HFFc6 (cell line): ENCODE measurements at regions not wholly inside any gene's neighbourhood (a gene's known extent, or its start where the extent isn't known, plus 50 kb on each side); places are given as distances from the start of the nearest gene placed in this dataset.

Source experiments
- DNase-seq: peaks from one replicate; pipeline ENCODE4 v3.0.0-alpha.2; 2018
- H3K27ac Mint-ChIP-seq: 2 replicates; pipeline ENCODE4 v1.8.0; 2020; ENCODE audit warnings: mild to moderate bottlenecking, mixed read lengths
- H3K27me3 Mint-ChIP-seq: 2 replicates; pipeline ENCODE4 v1.8.0; 2021; ENCODE audit warnings: mild to moderate bottlenecking, moderate library complexity, mixed read lengths; ENCODE audit not compliant: insufficient read depth
- H3K36me3 Mint-ChIP-seq: 2 replicates; pipeline ENCODE4 v1.8.0; 2021; ENCODE audit warnings: low read depth, mixed read lengths
- H3K4me1 Mint-ChIP-seq: 2 replicates; pipeline ENCODE4 v1.8.0; 2020; ENCODE audit warnings: low read depth, mixed read lengths
- H3K4me3 Mint-ChIP-seq: 2 replicates; pipeline ENCODE4 v1.8.0; 2020; ENCODE audit warnings: mild to moderate bottlenecking, moderate library complexity, mixed read lengths
- H3K9me3 Mint-ChIP-seq: 2 replicates; pipeline ENCODE4 v1.8.0; 2020; ENCODE audit warnings: mild to moderate bottlenecking, mixed read lengths
- TF ChIP-seq, protein P1 (sequence below): fragments of 200-600 bp; sonication (generic); IDR thresholded peaks from 2 replicates; pipeline ENCODE4 v1.5.0; 2021; ENCODE audit warnings: antibody characterized with exemption, mild to moderate bottlenecking

GRCh38 chr3:18786650-18787323 is 361.5 kb upstream of the KCNH8 start:
- H3K36me3 Mint-ChIP-seq: no peaks in the 10 kb centered on the region
- peaks cover 5% of the 10 kb centered on the region; the same call in 1 of the 2 replicates for H3K9me3 Mint-ChIP-seq
- no peak overlapping the region for H3K27ac Mint-ChIP-seq
- no peak overlapping the region for H3K4me3 Mint-ChIP-seq
- DNase-seq: no peak
- H3K4me1 Mint-ChIP-seq: no peaks in the 10 kb centered on the region
- TF ChIP-seq, protein P1, sequence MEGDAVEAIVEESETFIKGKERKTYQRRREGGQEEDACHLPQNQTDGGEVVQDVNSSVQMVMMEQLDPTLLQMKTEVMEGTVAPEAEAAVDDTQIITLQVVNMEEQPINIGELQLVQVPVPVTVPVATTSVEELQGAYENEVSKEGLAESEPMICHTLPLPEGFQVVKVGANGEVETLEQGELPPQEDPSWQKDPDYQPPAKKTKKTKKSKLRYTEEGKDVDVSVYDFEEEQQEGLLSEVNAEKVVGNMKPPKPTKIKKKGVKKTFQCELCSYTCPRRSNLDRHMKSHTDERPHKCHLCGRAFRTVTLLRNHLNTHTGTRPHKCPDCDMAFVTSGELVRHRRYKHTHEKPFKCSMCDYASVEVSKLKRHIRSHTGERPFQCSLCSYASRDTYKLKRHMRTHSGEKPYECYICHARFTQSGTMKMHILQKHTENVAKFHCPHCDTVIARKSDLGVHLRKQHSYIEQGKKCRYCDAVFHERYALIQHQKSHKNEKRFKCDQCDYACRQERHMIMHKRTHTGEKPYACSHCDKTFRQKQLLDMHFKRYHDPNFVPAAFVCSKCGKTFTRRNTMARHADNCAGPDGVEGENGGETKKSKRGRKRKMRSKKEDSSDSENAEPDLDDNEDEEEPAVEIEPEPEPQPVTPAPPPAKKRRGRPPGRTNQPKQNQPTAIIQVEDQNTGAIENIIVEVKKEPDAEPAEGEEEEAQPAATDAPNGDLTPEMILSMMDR: no peak
- H3K27me3 Mint-ChIP-seq: no peaks in the 10 kb centered on the region

DNA sequence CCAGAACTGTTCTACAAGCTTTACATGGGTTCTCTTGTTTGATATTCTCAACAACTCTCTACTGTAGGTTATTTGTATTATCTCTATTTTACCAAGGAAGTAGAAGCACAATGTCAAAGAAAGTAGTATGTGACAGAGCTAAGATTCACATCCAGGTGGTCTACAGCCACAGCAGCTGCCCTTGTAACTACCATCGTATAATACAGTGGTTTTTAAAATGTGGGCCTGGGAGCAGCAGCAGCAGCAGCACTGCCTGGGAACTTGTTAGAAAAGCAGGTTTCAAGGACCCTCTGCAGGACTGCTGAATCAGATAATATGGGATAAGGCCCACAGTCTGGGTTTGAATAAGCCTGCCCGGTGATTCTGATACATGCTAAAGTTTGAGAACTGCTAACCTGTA is 357.1 kb upstream of the SATB1 start:
- Mint-ChIP-seq H3K27ac (no peak overlapping the region), H3K27me3 (no peaks in the 10 kb centered on the region)
- TF ChIP-seq, protein P1: no peak

GRCh38 chr3:18780959-18781358 is 355.8 kb upstream of the SATB1 start:
- no peak overlapping the region for H3K4me3 Mint-ChIP-seq
- DNase-seq: no peak
- H3K9me3 Mint-ChIP-seq: peaks cover 11% of the 10 kb centered on the region
- no peak overlapping the region for H3K27ac Mint-ChIP-seq
- no peaks in the 10 kb centered on the region for H3K27me3 Mint-ChIP-seq
- no peaks in the 10 kb centered on the region for H3K4me1 Mint-ChIP-seq
- TF ChIP-seq, protein P1: no peak
- H3K36me3 Mint-ChIP-seq: no peaks in the 10 kb centered on the region

More for the DNA sequence above, 357.1 kb upstream of the SATB1 start:
- Mint-ChIP-seq H3K4me3 (no peak overlapping the region), H3K4me1 (no peaks in the 10 kb centered on the region), H3K36me3 (no peaks in the 10 kb centered on the region), H3K9me3 (peaks cover 11% of the 10 kb centered on the region)
- DNase-seq: no peak

DNA sequence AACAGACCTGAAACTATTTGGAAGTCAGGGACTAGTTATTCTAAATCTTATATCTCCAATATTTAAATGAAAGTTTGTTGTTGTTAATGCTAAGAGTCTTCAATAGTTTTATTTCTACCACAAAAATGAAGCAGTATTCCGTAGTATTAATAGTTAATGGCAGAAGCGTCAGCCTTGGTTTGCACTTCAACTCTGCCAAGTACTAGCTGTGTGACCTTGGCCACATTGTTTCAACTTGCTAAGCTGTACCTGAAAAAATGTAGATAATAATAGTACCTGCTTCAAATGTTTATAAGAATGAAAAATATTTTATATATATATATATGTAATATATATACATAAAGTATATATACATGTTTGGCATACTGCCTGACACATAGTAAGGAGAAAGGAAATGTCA is 354.6 kb upstream of the SATB1 start:
- Mint-ChIP-seq H3K9me3 (peaks cover 11% of the 10 kb centered on the region), H3K27ac (no peak overlapping the region), H3K36me3 (no peaks in the 10 kb centered on the region), H3K27me3 (no peaks in the 10 kb centered on the region), H3K4me1 (no peaks in the 10 kb centered on the region), H3K4me3 (no peak overlapping the region)
- no peak for DNase-seq
- TF ChIP-seq, protein P1: no peak

DNA sequence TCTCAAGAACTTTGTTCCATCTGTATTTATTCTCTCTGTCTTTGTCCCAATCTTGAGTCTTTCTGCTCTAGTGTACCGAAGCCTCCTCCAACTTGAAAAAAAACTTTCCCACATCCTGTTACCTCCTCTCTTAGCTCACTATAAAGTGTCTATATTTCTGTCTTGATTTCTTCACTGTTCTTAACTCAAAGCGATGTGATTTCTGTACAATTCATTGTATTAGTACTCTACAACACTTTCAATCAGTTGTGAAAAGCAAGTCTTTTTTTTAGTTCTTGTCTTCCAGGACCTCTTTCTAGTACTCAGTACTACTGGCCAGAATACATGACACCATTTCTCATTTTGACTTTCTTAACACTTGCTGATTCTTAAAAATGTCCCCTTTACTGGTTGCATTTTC is 353.5 kb upstream of the SATB1 start:
- Mint-ChIP-seq H3K9me3 (peaks cover 17% of the 10 kb centered on the region), H3K27me3 (no peaks in the 10 kb centered on the region), H3K4me1 (no peaks in the 10 kb centered on the region), H3K36me3 (no peaks in the 10 kb centered on the region), H3K4me3 (no peak overlapping the region), H3K27ac (no peak overlapping the region)
- TF ChIP-seq, protein P1: no peak
- no peak for DNase-seq

DNA sequence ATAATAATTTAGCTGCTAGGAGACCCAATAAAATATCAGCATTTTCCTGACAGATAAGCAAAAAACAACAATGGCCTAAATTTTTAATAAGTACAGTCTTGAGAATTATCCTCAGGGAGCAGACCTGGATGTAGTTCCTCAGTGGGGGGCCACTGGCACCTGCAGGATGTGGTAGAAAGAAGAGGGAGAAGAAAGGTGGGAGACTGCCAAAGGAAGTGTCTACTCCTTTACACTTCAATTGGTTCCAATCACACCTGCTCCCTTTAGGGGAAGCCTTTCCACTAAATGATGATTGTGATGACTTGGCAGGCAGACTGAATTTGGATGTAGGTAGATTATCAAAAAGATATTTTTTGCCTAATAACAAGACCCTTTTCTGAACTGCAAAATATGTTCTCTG is 353.0 kb upstream of the SATB1 start:
- no peaks in the 10 kb centered on the region for H3K27me3 Mint-ChIP-seq
- no peak overlapping the region for H3K27ac Mint-ChIP-seq
- no peak overlapping the region for H3K4me3 Mint-ChIP-seq
- H3K36me3 Mint-ChIP-seq: no peaks in the 10 kb centered on the region
- no peaks in the 10 kb centered on the region for H3K4me1 Mint-ChIP-seq
- DNase-seq: no peak
- TF ChIP-seq, protein P1: no peak
- peaks cover 19% of the 10 kb centered on the region for H3K9me3 Mint-ChIP-seq
